ENCODE measurements at regions not wholly inside any gene's neighbourhood (a gene's known extent, or its start where the extent isn't known, plus 50 kb on each side); places are given as distances from the start of the nearest gene placed in this dataset.

DNA sequence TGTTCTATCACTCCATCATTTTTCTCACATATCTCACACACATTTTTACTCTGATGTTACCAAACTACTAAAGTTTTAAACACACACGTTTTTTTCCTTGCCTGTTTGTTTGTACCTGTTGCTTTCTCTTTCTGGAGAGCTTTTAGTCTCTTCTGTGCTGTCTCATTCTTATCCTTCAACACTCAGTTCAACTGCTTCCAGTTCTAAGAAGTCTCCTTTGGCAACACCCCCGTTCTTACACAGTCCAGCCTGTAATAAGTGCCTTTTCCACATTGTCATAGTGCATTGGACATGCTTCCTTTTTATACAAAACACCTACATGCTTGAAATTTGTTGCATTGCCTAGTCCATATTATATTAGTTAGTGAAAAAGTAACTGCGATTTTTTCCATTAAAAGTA is 360.2 kb upstream of the BRINP3 start:
- Histone ChIP-seq H3K27me3 (no peaks in the 10 kb centered on the region), H3K4me3 (no peak overlapping the region), H3K36me3 (no peaks in the 10 kb centered on the region), H3K27ac (replicated peaks in 1 of 4) (no peak overlapping the region), H3K4me1 (no peaks in the 10 kb centered on the region), H3K9me3 (no peaks in the 10 kb centered on the region)
- WGBS, result 76% methylated on average over 3 of the region's 3 CpGs
- TF ChIP-seq POLR2AphosphoS5 (IDR thresholded peaks at IDR 0.05) (no peak), POLR2A (IDR thresholded peaks at IDR 0.05; ENCODE audit: low read depth) (no peak), EP300 (IDR thresholded peaks at IDR 0.05) (no peak)
- TF ChIP-seq, protein P1, sequence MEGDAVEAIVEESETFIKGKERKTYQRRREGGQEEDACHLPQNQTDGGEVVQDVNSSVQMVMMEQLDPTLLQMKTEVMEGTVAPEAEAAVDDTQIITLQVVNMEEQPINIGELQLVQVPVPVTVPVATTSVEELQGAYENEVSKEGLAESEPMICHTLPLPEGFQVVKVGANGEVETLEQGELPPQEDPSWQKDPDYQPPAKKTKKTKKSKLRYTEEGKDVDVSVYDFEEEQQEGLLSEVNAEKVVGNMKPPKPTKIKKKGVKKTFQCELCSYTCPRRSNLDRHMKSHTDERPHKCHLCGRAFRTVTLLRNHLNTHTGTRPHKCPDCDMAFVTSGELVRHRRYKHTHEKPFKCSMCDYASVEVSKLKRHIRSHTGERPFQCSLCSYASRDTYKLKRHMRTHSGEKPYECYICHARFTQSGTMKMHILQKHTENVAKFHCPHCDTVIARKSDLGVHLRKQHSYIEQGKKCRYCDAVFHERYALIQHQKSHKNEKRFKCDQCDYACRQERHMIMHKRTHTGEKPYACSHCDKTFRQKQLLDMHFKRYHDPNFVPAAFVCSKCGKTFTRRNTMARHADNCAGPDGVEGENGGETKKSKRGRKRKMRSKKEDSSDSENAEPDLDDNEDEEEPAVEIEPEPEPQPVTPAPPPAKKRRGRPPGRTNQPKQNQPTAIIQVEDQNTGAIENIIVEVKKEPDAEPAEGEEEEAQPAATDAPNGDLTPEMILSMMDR (IDR thresholded peaks at IDR 0.05), result no peak
- DNase-seq (ENCODE audit: extremely low spot score), result no peak
- intact Hi-C loops (cut with DNase I), result no loop called here

GRCh38 chr1:190847166-190847565 is 369.5 kb upstream of the BRINP3 start:
- H3K4me1 ChIP-seq, result no peaks in the 10 kb centered on the region
- no peaks in the 10 kb centered on the region for H3K36me3 ChIP-seq
- H3K27me3 ChIP-seq, result no peaks in the 10 kb centered on the region
- H3K4me3 ChIP-seq, result no peak overlapping the region
- no peak for TF ChIP-seq POLR2AphosphoS5 (IDR thresholded peaks at IDR 0.05)
- no peak for DNase-seq (ENCODE audit: extremely low spot score)
- no peak overlapping the region for H3K27ac ChIP-seq (replicated peaks in 1 of 4)
- 77% methylated on average over 4 of the region's 4 CpGs for WGBS
- no peaks in the 10 kb centered on the region for H3K9me3 ChIP-seq
- intact Hi-C loops (cut with DNase I), result no loop called here

GRCh38 chr1:190849346-190849745 is 371.7 kb upstream of the BRINP3 start:
- intact Hi-C loops (cut with DNase I), result no loop called here
- no peaks in the 10 kb centered on the region for H3K9me3 ChIP-seq
- no peak for DNase-seq (ENCODE audit: extremely low spot score)
- TF ChIP-seq, protein P1 (IDR thresholded peaks at IDR 0.05), result no peak
- TF ChIP-seq POLR2AphosphoS5 (IDR thresholded peaks at IDR 0.05), result no peak
- no peak for TF ChIP-seq EP300 (IDR thresholded peaks at IDR 0.05)
- H3K4me3 ChIP-seq, result no peak overlapping the region
- no peak overlapping the region for H3K27ac ChIP-seq (replicated peaks in 1 of 4)
- WGBS, result 72% methylated on average over 4 of the region's 4 CpGs
- no peaks in the 10 kb centered on the region for H3K27me3 ChIP-seq
- H3K4me1 ChIP-seq, result no peaks in the 10 kb centered on the region
- H3K36me3 ChIP-seq, result no peaks in the 10 kb centered on the region

GRCh38 chr1:190852611-190853010 is 374.9 kb upstream of the BRINP3 start:
- Histone ChIP-seq H3K27ac (replicated peaks in 1 of 4) (no peak overlapping the region), H3K4me3 (no peak overlapping the region), H3K36me3 (no peaks in the 10 kb centered on the region), H3K27me3 (no peaks in the 10 kb centered on the region), H3K4me1 (no peaks in the 10 kb centered on the region), H3K9me3 (no peaks in the 10 kb centered on the region)
- TF ChIP-seq POLR2A (IDR thresholded peaks at IDR 0.05; ENCODE audit: low read depth) (no peak), POLR2AphosphoS5 (IDR thresholded peaks at IDR 0.05) (no peak), EP300 (IDR thresholded peaks at IDR 0.05) (no peak)
- TF ChIP-seq, protein P1 (IDR thresholded peaks at IDR 0.05), result no peak
- DNase-seq (ENCODE audit: extremely low spot score), result no peak
- WGBS, result 94% methylated on average over 2 of the region's 2 CpGs
- intact Hi-C loops (cut with DNase I), result no loop called here

DNA sequence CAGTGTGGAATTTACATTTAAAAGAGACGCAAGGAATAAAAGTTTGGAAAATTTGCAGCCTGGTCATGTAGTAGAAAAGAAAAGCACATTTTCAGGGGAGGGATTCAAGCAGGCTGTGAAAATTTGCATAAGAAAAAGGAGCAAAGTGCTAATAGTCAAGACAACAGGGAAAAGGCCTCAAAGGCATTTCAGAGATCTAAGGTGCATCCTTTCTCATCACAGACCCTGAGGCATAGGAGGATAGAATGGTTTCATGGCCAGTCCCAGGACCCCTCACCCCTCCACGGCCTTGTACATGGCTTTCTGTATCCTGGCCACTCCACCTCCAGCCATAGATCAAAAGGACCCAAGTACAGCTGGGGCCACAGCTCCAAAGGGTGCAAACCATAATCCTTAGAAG is 380.5 kb upstream of the BRINP3 start:
- no peak for DNase-seq (ENCODE audit: extremely low spot score)
- no peak overlapping the region for H3K4me3 ChIP-seq
- H3K4me1 ChIP-seq, result no peaks in the 10 kb centered on the region
- WGBS, result 100% methylated on average over 1 of the region's 2 CpGs
- intact Hi-C loops (cut with DNase I), result no loop called here
- no peaks in the 10 kb centered on the region for H3K36me3 ChIP-seq
- H3K27ac ChIP-seq (replicated peaks in 1 of 4), result no peak overlapping the region
- no peaks in the 10 kb centered on the region for H3K9me3 ChIP-seq
- no peaks in the 10 kb centered on the region for H3K27me3 ChIP-seq
- TF ChIP-seq EP300 (IDR thresholded peaks at IDR 0.05) (no peak), POLR2AphosphoS5 (IDR thresholded peaks at IDR 0.05) (no peak), POLR2A (IDR thresholded peaks at IDR 0.05; ENCODE audit: low read depth) (no peak)
- TF ChIP-seq, protein P1 (IDR thresholded peaks at IDR 0.05), result no peak
